ENCODE measurements at regions not wholly inside any gene's neighbourhood (a gene's known extent, or its start where the extent isn't known, plus 50 kb on each side); places are given as distances from the start of the nearest gene placed in this dataset.

DNA sequence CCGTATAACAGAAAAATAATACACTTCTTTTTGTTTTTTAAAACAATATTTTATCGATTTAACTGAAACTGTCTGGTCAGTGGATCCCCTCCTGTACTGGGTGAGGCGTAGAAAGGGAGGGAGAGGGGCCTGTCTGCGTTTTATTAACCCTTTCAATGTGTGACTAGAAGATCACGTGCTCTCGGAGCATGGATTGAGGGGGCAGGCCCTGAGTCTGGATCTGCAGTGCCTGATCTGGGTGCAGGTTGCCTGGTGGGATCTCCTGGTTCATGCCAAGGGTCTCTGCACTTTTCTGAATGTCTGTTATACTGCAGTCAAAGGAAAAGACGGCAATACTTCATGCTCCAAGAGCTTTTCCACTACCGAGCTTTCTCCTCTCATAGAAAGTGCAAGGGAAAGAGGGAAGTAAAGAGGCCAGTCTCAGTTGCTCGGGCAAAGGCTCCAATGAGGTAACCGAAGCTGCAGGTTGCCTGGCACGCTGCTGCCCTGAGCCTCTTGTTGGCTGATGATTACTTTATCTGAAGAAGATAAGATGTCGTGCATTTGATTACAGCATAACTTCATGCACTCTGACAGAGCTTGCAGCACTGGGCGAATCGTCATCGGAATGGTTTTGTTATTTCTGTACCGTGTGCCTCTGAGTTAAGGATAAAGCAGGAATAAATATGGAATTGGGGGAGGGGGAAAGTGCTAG, 167.5 kb upstream of the PMEPA1 start:
- TF ChIP-seq, protein P1, sequence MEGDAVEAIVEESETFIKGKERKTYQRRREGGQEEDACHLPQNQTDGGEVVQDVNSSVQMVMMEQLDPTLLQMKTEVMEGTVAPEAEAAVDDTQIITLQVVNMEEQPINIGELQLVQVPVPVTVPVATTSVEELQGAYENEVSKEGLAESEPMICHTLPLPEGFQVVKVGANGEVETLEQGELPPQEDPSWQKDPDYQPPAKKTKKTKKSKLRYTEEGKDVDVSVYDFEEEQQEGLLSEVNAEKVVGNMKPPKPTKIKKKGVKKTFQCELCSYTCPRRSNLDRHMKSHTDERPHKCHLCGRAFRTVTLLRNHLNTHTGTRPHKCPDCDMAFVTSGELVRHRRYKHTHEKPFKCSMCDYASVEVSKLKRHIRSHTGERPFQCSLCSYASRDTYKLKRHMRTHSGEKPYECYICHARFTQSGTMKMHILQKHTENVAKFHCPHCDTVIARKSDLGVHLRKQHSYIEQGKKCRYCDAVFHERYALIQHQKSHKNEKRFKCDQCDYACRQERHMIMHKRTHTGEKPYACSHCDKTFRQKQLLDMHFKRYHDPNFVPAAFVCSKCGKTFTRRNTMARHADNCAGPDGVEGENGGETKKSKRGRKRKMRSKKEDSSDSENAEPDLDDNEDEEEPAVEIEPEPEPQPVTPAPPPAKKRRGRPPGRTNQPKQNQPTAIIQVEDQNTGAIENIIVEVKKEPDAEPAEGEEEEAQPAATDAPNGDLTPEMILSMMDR (IDR thresholded peaks at IDR 0.05; ENCODE audit: low read depth, low read length) = no peak

DNA sequence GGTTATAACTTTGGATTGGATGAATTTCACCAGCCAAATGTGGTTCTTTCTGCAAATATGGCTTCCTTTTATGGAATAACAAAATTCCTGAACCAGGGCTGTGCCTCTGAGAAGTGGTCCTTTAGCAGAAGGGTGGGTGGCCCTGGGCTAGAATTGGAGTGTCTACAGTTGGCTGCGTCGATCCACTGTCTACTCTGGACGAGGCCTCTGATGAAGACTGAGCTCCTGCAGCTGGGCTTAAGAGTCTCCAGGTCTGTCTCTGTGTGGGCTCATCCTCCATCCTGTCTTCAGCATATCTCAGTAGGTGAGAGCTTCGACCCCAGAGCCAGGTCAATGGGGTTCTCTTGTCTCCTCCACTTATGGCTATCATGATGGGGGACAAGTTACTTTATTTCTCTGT, 166.3 kb upstream of the PMEPA1 start:
- DNase-seq (ENCODE audit: extremely low read depth, low read depth) = no peak
- TF ChIP-seq, protein P1 (IDR thresholded peaks at IDR 0.05; ENCODE audit: low read depth, low read length) = no peak

More for the DNA sequence above, 167.5 kb upstream of the PMEPA1 start:
- no peak for DNase-seq (ENCODE audit: extremely low read depth, low read depth)

DNA sequence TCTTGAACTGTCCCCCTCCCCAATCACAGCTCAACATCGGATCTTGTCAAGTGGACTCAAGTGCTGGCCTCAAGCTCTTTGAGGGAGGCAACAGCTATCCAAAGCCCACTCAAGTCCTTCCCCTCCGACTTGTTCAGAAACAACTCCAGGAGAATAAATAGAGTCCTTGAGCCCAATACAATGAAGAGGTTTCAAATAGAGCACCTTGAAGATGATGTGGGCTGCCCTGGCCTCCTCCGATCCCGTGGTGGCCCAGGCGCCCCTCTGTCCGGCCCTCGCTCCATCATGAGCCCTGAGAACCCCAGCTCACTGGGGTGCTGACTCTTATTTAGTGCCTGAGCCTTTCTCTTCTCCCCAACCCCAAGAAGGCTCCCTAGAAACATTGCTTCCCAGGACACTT, 164.3 kb upstream of the PMEPA1 start:
- no peak for DNase-seq (ENCODE audit: extremely low read depth, low read depth)
- TF ChIP-seq, protein P1 (IDR thresholded peaks at IDR 0.05; ENCODE audit: low read depth, low read length) = no peak

GRCh38 chr20:57872816-57873409, 163.1 kb upstream of the PMEPA1 start:
- TF ChIP-seq, protein P1 (IDR thresholded peaks at IDR 0.05; ENCODE audit: low read depth, low read length) = no peak
- DNase-seq (ENCODE audit: extremely low read depth, low read depth) = no peak

DNA sequence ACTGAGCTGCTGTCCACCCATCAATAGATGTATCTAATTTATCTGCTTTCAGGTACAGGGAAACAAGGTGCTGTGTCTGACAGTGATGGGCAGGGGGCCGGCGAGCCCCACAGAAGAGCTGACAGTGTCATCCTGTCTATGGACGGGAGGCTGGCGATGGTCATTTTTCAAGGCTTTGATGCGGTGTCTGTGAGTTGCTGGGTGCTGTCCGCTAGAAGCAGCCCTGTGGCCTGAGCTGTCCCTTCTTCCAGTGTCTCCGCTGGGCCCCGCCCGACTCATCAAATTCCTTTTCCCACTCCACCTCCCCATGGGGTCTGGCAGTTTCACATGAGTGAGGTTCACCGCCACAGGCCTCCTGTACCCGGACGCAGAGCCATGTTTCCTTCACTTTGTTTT, 161.4 kb upstream of the PMEPA1 start:
- TF ChIP-seq, protein P1 (IDR thresholded peaks at IDR 0.05; ENCODE audit: low read depth, low read length) = no peak
- DNase-seq (ENCODE audit: extremely low read depth, low read depth) = no peak

DNA sequence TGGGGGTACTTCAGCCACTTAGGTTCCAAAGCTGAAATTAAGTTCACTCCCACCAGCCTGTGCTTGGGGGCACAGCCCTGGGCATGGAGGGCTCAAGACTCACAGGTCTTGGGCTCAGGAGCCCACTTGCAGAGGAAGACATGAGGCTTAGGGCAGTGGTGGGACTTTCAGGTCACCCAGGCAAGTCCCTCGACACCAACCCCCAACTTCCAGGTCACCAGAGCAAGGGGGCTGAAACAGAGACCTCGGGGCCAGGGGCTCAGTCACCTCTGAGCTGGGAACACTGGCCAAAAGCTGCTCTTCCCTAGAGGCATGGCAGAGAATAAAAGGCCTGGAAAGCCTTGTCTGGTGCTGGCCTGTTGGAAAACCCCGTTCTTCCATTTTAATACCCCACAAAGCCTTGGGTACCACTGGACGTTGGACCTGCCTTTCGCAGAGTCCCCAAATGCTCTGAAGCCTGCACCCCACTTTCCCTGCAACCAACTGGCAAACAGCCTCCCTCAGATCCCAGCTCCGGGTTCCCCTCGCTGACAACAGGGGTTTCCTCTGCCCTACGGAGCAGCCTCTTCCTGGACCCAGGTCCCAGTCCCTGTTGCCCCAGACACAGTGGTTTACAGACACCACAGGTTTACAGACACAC, 160.9 kb upstream of the PMEPA1 start:
- TF ChIP-seq, protein P1 (IDR thresholded peaks at IDR 0.05; ENCODE audit: low read depth, low read length) = no peak
- DNase-seq (ENCODE audit: extremely low read depth, low read depth) = no peak

DNA sequence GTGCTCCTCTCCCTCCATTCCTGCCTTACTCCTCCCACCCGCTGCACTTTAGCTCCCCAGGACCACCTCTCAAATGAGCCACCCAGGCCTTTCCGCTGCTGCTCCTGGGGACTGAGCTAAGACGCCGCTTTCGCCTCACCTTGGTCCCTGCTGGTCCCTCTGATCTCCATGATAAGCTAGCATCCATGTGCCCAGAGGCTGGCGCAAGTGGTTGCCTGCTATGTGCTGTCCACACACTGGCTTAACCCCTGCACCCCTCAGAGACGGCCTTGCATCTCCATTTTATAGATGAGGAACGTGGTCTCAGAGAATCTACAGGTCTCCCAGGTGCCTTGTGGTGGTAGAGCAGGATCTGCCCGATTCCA, 160.1 kb upstream of the PMEPA1 start:
- TF ChIP-seq, protein P1 (IDR thresholded peaks at IDR 0.05; ENCODE audit: low read depth, low read length) = no peak
- no peak for DNase-seq (ENCODE audit: extremely low read depth, low read depth)
